SK-N-SH treated with all-trans-retinoic acid at 6 μM for 48 hours (cell line): ENCODE measurements at regions not wholly inside any gene's neighbourhood (a gene's known extent, or its start where the extent isn't known, plus 50 kb on each side); places are given as distances from the start of the nearest gene placed in this dataset.

Experiments used
- ISL1 ChIP-seq: fragments of 250-450 bp; sonication (Bioruptor Pico); IDR thresholded peaks from 2 replicates; pipeline ENCODE4 v2.1.2; 2022; ENCODE audit warnings: mild to moderate bottlenecking, moderate library complexity
- RARB ChIP-seq: fragments of 250-450 bp; sonication (Bioruptor Pico); IDR thresholded peaks from 2 replicates; pipeline ENCODE4 v1.8.0; 2021; ENCODE audit warnings: mild to moderate bottlenecking, moderate library complexity
- ZNF70 ChIP-seq: fragments of 450-650 bp; formaldehyde crosslinking; IDR thresholded peaks from 2 replicates; pipeline ENCODE4 v1.5.0; 2020; ENCODE audit warnings: mild to moderate bottlenecking, moderate library complexity
- ZNF8 ChIP-seq: fragments of 450-650 bp; formaldehyde crosslinking; IDR thresholded peaks from 2 replicates; pipeline ENCODE4 v1.5.0; 2020; ENCODE audit warnings: mild to moderate bottlenecking, moderate library complexity

DNA sequence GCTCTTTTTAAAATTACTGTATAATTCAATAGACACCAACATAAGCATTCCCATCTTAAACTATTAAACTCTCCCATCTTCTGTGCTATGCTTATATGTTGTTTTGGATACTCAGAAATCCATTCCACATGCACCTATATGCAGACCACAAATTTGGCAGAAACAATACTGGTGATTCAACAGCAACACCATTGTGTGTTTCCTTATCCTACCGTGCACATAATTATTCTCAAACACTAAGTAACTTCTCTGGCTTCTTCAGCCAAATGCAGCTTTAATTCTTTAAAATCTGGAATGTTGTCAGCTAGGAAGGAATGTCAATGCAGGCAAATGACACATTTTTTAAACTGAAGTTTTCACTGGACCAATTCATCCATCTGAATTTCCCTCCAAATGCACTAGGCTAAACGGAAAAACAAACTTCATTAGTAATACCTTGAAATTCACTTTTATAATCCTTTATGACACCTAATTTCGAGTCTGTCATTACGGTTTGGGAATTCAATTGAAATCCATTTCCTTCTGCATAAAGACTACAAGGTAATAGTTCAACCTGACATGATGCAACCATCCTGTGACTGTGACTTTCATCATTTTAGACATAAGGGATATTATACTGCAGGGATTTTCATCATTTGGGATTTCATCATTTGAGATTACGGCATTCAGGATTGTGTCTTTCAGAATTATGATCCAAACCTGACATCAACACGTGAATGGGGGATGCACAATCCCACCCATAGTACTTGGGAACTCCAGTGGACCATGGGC is 308.5 kb downstream of the LTN1 start:
- TF ChIP-seq RARB (CRISPR knock-in tag): no peak
- TF ChIP-seq ZNF8: no peak
- no peak for TF ChIP-seq ISL1 (CRISPR knock-in tag)
- no peak for TF ChIP-seq ZNF70 (CRISPR knock-in tag)
